Effector memory CD4-positive, alpha-beta T cell (primary cell): ENCODE measurements at regions not wholly inside any gene's neighbourhood (a gene's known extent, or its start where the extent isn't known, plus 50 kb on each side); places are given as distances from the start of the nearest gene placed in this dataset.

Experiments used
- DNase-seq, 3 donors: peaks; one replicate each; pipeline ENCODE4 v3.0.0-alpha.2; 2020
- H3K27ac ChIP-seq: 2 replicates; pipeline ENCODE4 v1.7.0; 2013; ENCODE audit warnings: mild to moderate bottlenecking, low read length, moderate library complexity; ENCODE audit not compliant: insufficient read depth, poor library complexity, severe bottlenecking
- H3K27me3 ChIP-seq: replicated peaks from 2 replicates; pipeline ENCODE4 v1.7.0; 2013; ENCODE audit warnings: mild to moderate bottlenecking, low read length; ENCODE audit not compliant: insufficient read depth, control insufficient read depth, poor library complexity, severe bottlenecking
- H3K36me3 ChIP-seq: 2 replicates; pipeline ENCODE4 v1.7.0; 2013; ENCODE audit warnings: mild to moderate bottlenecking, low read length, moderate library complexity; ENCODE audit not compliant: control insufficient read depth, insufficient read depth
- H3K4me1 ChIP-seq: 2 replicates; pipeline ENCODE4 v1.7.0; 2013; ENCODE audit warnings: low read length, mild to moderate bottlenecking; ENCODE audit not compliant: control insufficient read depth, insufficient read depth, poor library complexity, severe bottlenecking
- H3K4me3 ChIP-seq: 2 replicates; pipeline ENCODE4 v1.7.0; 2013; ENCODE audit warnings: low read length, low read depth, mild to moderate bottlenecking; ENCODE audit not compliant: insufficient read depth, poor library complexity, severe bottlenecking
- H3K9me3 ChIP-seq: 2 replicates; pipeline ENCODE4 v1.7.0; 2013; ENCODE audit warnings: mild to moderate bottlenecking, low read length, moderate library complexity; ENCODE audit not compliant: control insufficient read depth

DNA sequence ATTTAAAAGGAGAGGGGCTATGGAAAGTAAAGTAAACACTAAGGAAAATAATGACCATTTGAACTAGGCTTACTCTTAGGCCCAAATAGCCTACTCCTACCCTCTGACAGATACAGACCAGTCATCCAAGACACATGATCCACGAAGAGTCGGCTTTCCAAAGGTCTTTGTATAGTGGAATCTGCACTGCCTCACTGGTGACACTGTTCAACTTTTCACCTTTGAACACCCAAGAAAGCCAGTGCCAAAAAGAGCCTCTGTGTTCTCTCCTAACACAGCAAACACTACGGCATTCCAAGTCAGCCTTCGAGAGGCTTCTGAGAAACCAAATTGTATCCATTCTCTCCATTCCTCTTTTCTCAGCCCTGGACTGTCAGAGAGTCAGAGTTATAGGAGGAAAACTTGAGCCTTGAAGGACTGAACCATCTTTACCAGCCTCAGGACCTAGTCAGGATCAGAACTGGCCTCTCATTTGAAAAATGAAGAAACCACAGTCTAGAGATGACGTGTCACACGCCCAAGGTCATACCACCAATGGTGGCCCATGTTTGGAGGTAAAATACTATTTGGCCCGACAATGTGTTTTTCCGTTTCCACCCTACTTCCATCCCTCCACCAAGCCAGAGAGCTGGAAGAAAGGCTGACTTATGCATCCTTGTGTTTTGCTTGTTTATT, 267.4 kb upstream of the ACVR2A start:
- H3K4me3 ChIP-seq: no peak overlapping the region
- no peak for DNase-seq

DNA sequence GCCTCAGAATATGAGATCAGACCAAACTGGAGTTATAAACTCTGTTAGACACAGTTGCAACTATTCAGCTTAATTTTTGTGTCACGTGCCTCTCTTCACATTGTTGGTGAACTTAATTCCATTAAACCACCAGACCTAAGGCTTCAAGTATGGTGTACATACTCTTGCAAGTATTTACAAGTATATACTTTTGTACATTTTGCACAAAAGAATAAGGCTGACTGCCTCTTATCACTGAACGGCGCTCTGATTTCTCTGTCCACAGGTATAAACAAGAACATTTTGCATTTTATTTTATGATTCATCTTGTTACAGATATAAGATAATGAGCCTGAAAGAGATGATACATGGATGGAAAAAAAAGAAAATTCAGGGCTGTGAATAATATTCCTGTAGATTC, 269.7 kb upstream of the ACVR2A start:
- Histone ChIP-seq H3K4me3 (no peak overlapping the region), H3K4me1 (no peaks in the 10 kb centered on the region), H3K27ac (no peak overlapping the region), H3K27me3 (no peaks in the 10 kb centered on the region), H3K9me3 (no peaks in the 10 kb centered on the region), H3K36me3 (no peaks in the 10 kb centered on the region)
- no peak for DNase-seq

More for the DNA sequence above, 267.4 kb upstream of the ACVR2A start:
- H3K9me3 ChIP-seq: no peaks in the 10 kb centered on the region
- H3K36me3 ChIP-seq: no peaks in the 10 kb centered on the region
- no peak overlapping the region for H3K27ac ChIP-seq
- H3K27me3 ChIP-seq: no peaks in the 10 kb centered on the region
- no peaks in the 10 kb centered on the region for H3K4me1 ChIP-seq

DNA sequence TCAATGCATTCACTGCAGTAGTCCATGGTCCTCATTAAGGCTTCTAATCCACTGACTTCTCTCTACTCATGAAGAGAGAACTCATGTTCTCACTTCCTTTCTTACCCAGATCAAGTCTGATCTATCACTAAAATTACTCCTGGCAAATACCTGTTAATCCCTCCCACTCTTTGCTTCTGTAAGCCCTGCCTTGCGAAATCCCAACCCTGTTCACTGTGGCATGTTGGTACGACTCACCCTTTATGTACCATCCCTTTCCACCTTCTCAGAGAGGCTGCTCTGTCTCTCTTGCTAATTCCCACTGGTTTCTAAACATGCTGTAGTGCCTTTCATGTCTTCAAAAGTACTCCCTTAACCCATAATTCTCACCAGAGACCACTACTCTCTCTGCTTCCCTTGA, 272.2 kb upstream of the ACVR2A start:
- H3K36me3 ChIP-seq: no peaks in the 10 kb centered on the region
- H3K27ac ChIP-seq: no peak overlapping the region
- no peak overlapping the region for H3K4me3 ChIP-seq
- H3K9me3 ChIP-seq: no peaks in the 10 kb centered on the region
- no peaks in the 10 kb centered on the region for H3K4me1 ChIP-seq
- no peak for DNase-seq
- H3K27me3 ChIP-seq: no peaks in the 10 kb centered on the region

DNA sequence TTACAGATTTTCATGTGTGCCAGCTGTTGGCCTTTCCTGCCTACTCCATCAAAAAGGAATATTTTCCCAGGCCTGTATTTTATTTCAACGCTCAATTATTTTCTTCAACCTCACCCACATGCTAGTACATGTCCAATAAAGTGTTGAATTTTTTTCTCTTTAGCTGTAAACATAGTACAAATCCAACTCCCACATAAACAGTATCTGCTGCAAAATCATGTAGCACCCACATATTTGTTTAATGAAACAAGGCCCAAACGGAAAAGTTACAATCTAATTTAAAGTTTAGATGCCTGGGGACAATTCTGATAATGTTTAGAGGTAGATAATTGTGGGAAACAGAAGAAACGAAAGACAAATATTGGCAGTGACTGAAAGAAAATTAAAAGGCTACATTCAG, 275.4 kb upstream of the ACVR2A start:
- H3K9me3 ChIP-seq: no peaks in the 10 kb centered on the region
- no peak overlapping the region for H3K27ac ChIP-seq
- no peak overlapping the region for H3K4me3 ChIP-seq
- no peaks in the 10 kb centered on the region for H3K4me1 ChIP-seq
- no peaks in the 10 kb centered on the region for H3K36me3 ChIP-seq
- H3K27me3 ChIP-seq: no peaks in the 10 kb centered on the region
- DNase-seq: no peak

DNA sequence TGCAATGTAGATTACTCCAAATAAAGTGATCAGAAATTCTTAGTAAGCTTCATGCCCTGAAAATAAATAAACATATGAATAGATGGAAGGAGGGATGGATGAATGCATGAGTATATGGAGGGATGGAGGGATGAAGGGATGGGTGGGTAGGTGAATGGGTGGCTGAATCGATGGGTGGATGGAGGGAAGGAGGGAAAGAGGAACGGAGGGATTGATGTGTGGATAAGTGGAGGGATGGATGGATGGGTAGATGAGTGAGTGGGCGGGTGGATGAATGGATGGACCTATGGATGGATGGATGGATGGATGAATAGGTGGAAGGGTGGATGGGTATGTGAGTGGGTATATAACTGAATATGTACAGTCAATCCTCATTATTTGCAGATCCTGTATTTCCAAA, 276.7 kb upstream of the ACVR2A start:
- Histone ChIP-seq H3K4me1 (no peaks in the 10 kb centered on the region), H3K27me3 (no peaks in the 10 kb centered on the region), H3K27ac (no peak overlapping the region), H3K4me3 (no peak overlapping the region), H3K36me3 (no peaks in the 10 kb centered on the region), H3K9me3 (no peaks in the 10 kb centered on the region)
- no peak for DNase-seq

DNA sequence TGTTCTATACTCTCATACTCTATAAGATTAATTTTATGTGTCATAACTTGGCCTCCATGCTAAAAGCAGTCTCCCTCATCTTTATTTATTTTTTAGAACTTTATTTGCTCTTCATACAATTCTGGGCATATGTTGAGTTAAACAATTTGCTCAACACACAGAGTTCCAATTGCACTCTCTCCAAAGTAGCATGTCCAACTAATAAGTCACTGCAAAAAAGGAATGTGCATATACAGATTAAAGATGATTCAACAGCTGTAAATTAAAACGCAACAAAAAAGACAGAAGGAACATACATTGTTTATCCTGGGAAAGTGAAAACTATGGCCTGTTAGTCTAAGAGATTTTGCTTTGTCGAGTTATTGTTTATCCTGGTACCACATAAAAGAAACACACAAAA, 277.7 kb upstream of the ACVR2A start:
- Histone ChIP-seq H3K9me3 (no peaks in the 10 kb centered on the region), H3K27ac (no peak overlapping the region), H3K4me1 (no peaks in the 10 kb centered on the region), H3K4me3 (no peak overlapping the region), H3K27me3 (no peaks in the 10 kb centered on the region), H3K36me3 (no peaks in the 10 kb centered on the region)
- no peak for DNase-seq

DNA sequence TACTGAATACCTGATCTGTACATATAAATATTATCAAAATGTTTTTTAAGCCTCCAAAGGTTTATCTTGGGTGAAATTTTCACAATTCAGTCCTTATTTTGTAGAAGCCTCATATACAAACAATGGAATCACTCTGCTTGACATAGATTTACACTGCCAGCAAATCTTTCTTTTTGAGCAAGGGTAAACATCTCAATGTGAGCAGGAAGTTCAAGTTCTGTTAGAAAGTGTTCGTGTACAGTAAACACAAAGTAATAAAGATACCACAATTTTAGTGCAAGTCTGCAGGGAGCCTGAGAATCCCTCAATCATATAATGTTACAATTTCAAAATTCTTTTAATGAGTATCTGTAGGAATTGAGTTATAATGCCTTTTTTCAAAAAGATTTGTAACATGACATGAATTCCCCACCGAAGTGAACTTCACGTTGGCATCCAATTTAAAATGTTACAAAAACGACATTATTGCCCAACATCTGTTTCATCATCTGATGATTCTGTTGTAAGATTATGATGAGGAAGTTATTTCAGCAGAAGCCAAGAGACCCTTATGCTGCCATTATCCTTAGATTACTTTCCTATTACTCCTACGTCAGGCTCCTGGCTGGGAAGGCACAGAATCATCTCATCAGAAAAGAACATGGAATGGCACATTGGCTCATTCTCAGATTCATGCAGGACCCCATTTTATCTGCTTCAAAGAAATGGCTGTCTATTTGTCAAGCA, 283.9 kb upstream of the ACVR2A start:
- Histone ChIP-seq H3K4me1 (no peaks in the 10 kb centered on the region), H3K36me3 (no peaks in the 10 kb centered on the region), H3K27ac (no peak overlapping the region), H3K27me3 (no peaks in the 10 kb centered on the region), H3K4me3 (no peak overlapping the region), H3K9me3 (no peaks in the 10 kb centered on the region)
- DNase-seq: no peak

DNA sequence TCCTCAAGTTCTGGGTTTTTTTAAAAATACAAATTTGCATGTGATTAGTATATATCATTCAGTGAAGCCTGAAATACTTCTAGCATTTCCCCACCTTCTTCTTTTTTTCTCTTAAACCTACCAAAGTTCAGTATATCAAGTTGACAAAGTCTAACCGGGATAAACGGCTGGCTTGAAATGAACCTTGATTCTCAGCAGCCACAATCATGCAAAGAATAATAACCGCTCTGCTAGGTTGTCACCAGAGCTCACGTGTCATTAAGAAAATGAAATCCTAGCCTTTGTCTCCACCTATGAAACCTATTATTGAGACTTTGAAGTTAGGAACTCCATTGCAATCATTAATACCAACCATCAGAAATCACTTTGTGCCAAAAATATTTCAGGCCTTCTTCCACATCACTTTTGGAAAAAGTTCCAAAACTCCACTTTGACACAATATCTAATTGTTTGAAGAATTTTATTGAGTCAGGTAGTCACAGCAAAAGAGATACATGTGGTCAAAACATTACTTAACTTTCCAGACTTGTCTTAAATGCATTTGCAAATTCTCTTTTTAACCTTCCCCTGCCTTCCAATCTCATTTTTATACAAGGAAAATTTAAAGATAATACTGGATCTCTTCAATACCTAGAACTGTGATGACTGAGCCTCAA, 285.6 kb upstream of the ACVR2A start:
- H3K4me1 ChIP-seq: no peaks in the 10 kb centered on the region
- H3K4me3 ChIP-seq: no peak overlapping the region
- H3K9me3 ChIP-seq: no peaks in the 10 kb centered on the region
- no peak overlapping the region for H3K27ac ChIP-seq
- no peaks in the 10 kb centered on the region for H3K36me3 ChIP-seq
- H3K27me3 ChIP-seq: no peaks in the 10 kb centered on the region
- no peak for DNase-seq

DNA sequence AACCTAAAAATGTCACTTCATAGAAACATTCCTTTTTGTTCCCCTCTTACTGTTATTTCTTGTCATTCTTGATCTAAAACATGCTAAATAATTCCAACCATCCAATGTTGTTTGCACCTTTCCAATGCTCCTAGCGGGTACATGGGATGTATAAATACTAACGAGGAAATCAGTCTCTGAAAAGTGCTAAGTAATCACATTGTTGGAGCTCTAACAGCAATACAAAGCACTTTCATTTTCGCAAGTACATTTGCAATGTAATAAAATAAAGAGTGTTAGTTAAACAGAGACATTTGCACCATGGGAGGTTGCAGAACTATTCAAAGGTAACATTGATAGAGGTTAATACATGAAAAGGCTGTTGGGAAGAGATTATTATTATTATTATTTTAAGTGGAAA, 286.2 kb upstream of the ACVR2A start:
- no peaks in the 10 kb centered on the region for H3K36me3 ChIP-seq
- no peaks in the 10 kb centered on the region for H3K27me3 ChIP-seq
- H3K4me1 ChIP-seq: no peaks in the 10 kb centered on the region
- no peak for DNase-seq
- no peak overlapping the region for H3K4me3 ChIP-seq
- H3K9me3 ChIP-seq: no peaks in the 10 kb centered on the region
- H3K27ac ChIP-seq: no peak overlapping the region

DNA sequence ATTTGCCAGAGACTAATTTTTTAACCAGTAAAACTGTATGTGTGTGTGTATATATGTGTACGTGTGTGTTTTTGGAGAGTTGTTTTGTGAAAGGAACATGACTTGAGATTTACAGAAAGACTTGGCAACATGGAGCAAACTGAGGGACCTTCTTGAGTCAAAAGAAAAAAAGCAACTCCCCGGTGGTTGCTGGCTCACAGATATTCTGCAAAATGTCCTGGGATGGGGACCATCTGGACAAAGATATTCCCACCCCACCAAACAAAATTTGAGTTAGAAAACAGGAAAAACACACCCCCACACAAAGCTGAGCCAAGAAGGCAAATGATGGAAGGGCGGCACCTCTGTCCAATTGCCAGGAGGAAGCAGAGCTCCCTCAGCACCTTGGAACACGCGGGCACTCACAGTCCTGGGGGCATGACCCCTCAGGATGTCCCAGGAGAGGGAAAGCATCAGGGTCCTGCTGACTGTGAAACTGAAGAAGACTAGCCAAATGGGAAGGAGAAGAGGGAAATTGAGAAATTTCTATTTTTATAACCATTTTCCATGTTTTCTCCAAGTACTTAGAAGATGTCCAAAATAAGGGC, 290.2 kb upstream of the ACVR2A start:
- Histone ChIP-seq H3K4me3 (no peak overlapping the region), H3K27me3 (no peaks in the 10 kb centered on the region), H3K9me3 (no peaks in the 10 kb centered on the region), H3K4me1 (no peaks in the 10 kb centered on the region), H3K36me3 (no peaks in the 10 kb centered on the region), H3K27ac (no peak overlapping the region)
- no peak for DNase-seq
